C4-2B (cell line): ENCODE measurements at regions not wholly inside any gene's neighbourhood (a gene's known extent, or its start where the extent isn't known, plus 50 kb on each side); places are given as distances from the start of the nearest gene placed in this dataset.
"Not testable (repeated sequence)": the region's sequence is repeated elsewhere in the genome, so short reads cannot be mapped to it uniquely, and the experiment has no call there.

Experiments
- H3K27ac ChIP-seq: fragments of 450-650 bp; 2 replicates; pipeline ENCODE4 v1.5.1; 2017
- ZFX ChIP-seq: fragments of 450-650 bp; IDR thresholded peaks from 2 replicates; pipeline ENCODE4 v1.6.1; 2017
- TF ChIP-seq, protein P1 (sequence below): fragments of 450-650 bp; conservative IDR thresholded peaks from 2 replicates; pipeline ENCODE4 v1.5.1; 2017; ENCODE audit warnings: mild to moderate bottlenecking

DNA sequence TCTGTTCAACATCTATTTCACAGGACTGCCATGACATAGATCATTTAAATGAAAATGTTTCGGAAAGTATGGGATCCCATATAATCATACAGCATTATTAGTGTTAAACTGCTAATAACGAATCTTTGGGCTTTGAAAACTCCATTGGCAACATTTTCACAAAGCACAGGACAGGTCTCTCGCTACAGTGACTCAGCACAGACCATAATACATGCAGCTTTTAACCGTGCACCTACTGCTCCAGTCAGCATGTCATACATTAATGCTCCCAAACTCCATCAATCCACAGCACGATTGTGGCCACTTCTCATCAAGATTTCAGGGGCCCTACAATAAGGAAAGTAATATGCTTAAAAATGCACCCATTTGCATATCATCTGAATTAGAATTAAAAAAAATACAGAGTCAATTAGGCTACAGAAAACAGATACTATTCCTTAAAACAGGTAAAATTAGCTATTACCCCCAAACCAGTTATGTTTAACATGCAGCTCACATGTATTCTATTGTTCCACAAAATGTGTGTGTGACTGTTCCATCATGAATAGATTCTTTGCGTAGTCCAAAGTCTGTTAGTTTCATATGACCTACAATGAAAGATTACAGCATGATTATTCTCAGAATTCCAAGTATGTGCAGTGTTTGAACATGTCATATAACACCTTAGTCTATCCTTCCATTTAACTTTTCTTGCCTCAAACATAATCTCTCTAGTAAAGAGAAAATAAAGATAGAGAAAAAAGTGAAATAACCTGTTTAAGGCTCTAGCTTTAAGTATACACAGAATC lies 141.6 kb upstream of the EFCAB3 start:
- not testable (repeated sequence) for H3K27ac ChIP-seq

DNA sequence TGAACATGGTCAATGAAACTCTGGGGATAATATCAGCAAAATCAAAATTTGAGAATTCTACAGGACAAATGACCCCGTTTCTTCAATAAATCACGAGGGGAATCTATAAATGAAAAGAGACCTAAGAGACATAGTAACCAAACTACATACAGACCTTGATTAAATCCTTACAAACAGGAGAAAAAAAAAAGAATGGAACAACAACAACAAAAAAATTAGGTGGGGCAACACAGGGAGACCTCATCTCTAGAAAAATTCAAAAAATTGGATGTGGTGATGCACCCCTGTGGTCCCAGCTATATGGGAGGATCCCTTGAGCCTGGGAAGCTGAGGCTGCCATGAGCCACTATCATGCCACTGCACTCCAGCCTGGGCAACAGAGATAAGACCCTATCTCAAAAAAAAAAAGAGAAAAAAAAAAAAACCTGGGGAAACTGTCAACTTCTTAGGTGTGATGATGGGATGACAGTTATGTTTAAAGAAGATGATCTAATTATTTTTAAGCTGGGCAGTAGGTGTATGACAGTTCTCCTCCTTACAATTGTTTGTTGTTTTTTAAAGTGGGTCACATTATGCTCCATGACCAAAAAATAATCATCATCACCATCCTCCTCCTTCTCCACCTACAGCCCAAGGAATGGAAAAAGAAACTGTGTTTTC lies 146.4 kb upstream of the EFCAB3 start:
- not testable (repeated sequence) for H3K27ac ChIP-seq

GRCh38 chr17:62231293-62231692 lies 149.1 kb upstream of the EFCAB3 start:
- not testable (repeated sequence) for H3K27ac ChIP-seq

DNA sequence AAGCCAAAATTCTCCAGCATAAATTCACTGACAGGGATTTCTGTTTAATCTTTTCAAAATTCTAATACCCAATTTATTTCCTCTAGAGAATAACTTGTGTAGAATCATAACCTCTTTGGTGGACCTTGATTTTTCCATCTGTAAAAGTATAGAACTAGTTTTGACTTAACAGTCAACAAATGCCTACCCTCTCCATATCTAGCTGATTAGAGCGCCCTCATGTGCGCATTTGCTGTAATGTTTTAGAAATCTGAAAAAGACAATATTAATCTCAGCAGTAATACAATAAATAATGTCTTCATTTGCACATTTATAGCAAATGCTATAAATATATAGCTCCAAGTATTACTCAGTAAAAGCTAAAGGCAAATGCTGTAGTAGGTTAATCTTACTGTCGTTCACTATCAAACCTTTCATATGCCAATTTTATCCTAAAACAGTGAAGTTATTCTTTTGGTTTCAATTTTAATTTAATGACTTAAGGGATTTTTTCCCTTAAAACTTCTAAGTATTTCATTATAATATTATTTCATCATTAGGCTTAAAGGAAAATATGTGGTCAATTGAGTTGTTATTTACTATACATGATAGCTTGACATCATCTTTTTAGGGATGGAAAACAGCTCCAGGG lies 153.6 kb upstream of the EFCAB3 start:
- not testable (repeated sequence) for H3K27ac ChIP-seq
- TF ChIP-seq, protein P1, sequence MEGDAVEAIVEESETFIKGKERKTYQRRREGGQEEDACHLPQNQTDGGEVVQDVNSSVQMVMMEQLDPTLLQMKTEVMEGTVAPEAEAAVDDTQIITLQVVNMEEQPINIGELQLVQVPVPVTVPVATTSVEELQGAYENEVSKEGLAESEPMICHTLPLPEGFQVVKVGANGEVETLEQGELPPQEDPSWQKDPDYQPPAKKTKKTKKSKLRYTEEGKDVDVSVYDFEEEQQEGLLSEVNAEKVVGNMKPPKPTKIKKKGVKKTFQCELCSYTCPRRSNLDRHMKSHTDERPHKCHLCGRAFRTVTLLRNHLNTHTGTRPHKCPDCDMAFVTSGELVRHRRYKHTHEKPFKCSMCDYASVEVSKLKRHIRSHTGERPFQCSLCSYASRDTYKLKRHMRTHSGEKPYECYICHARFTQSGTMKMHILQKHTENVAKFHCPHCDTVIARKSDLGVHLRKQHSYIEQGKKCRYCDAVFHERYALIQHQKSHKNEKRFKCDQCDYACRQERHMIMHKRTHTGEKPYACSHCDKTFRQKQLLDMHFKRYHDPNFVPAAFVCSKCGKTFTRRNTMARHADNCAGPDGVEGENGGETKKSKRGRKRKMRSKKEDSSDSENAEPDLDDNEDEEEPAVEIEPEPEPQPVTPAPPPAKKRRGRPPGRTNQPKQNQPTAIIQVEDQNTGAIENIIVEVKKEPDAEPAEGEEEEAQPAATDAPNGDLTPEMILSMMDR = peak; percentile 51

DNA sequence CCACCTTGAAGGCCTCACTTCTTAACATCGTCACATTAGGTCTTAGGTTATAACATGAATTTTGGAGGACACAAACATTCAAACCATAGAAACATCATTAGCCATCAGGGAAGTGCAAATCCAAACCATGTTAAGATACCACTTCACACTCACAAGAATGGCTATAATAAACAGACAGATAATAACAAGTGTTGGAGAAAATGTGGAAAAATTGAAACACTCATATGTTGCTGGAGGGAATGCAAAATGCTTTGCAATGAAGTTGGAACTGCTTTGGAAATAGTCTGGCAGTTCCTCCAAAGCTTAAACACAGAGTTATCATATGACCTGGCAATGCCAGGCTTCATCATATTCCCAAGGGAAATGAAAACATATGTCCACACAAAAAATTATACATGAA lies 156.8 kb upstream of the EFCAB3 start:
- H3K27ac ChIP-seq = not testable (repeated sequence)

- no peak overlapping the region for H3K27ac ChIP-seq
Observed at GRCh38 chr17:62219221-62219899, 154.3 kb upstream of the MED13 start.

DNA sequence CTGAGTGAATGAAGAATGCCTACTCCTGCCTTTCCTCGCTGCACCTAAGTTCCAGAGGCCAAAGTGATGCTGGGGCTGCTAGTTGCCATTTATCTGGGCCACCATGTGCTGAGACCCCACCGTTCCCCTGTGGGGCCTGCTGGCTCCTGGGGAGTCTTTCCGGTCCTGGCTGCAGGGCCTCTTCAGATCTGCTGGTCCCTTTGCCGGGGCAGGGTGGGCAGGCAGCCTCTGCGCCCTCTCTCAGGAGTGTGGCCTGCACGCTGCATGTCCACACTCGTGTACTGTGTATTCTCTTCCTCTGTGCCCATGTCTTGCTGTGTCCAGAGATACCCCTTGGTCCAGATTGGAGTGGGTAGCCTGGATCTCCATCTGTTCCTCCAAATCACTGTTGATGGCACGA lies 151.8 kb upstream of the MED13 start:
- no peak overlapping the region for H3K27ac ChIP-seq
- TF ChIP-seq ZFX = no peak
- TF ChIP-seq, protein P1 = no peak

More at GRCh38 chr17:62219221-62219899, 154.3 kb upstream of the MED13 start:
- TF ChIP-seq ZFX = no peak
- TF ChIP-seq, protein P1 = no peak

DNA sequence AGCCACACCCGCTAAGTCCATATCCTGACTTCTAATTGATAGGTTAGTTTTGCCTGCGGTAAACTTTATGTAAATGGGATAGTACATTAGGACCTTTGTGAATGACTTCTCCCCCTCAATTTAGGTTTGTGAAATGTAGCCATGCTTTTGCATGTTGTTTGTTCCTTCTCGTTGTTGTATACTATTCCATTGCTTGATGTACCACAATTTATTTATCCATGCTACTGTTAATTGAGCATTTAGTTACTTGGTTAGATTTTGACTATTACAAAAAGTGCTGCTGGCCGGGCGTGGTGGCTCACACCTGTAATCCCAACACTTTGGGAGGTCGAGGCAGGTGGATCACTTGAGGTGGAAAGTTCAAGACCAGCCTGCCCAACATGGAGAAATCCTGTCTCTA lies 150.8 kb upstream of the MED13 start:
- not testable (repeated sequence) for H3K27ac ChIP-seq

GRCh38 chr17:62206550-62206949 lies 141.5 kb upstream of the MED13 start:
- no peak overlapping the region for H3K27ac ChIP-seq
- TF ChIP-seq, protein P1 = no peak
- no peak for TF ChIP-seq ZFX

- not testable (repeated sequence) for H3K27ac ChIP-seq
Observed at GRCh38 chr17:62197156-62197555, 132.1 kb upstream of the MED13 start.

DNA sequence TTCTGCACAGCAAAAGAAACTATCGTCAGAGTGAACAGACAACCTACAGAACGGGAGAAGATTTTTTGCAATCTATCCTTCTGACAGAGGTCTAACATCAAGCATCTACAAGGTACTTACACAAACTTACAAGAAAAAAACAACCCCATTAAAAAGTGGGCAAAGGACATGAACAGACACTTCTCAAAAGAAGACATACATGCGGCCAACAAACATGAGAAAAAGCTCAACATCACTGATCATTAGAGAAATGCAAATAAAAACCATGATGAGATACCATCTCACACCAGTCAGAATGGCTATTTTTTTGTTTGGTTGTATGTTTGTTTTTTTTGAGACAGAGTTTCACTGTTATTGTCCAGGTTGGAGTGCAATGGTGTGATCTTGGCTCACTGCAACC lies 131.5 kb upstream of the MED13 start:
- H3K27ac ChIP-seq = not testable (repeated sequence)
